ENCODE measurements at regions not wholly inside any gene's neighbourhood (a gene's known extent, or its start where the extent isn't known, plus 50 kb on each side); places are given as distances from the start of the nearest gene placed in this dataset.

- Histone ChIP-seq H3K4me1 (no peaks in the 10 kb centered on the region), H3K27ac (no peak overlapping the region), H3K9me3 (no peaks in the 10 kb centered on the region), H3K27me3 (no peaks in the 10 kb centered on the region), H3K4me3 (no peak overlapping the region), H3K36me3 (no peaks in the 10 kb centered on the region)
- no peak for TF ChIP-seq POLR2A (IDR thresholded peaks at IDR 0.05)
- TF ChIP-seq, protein P1, sequence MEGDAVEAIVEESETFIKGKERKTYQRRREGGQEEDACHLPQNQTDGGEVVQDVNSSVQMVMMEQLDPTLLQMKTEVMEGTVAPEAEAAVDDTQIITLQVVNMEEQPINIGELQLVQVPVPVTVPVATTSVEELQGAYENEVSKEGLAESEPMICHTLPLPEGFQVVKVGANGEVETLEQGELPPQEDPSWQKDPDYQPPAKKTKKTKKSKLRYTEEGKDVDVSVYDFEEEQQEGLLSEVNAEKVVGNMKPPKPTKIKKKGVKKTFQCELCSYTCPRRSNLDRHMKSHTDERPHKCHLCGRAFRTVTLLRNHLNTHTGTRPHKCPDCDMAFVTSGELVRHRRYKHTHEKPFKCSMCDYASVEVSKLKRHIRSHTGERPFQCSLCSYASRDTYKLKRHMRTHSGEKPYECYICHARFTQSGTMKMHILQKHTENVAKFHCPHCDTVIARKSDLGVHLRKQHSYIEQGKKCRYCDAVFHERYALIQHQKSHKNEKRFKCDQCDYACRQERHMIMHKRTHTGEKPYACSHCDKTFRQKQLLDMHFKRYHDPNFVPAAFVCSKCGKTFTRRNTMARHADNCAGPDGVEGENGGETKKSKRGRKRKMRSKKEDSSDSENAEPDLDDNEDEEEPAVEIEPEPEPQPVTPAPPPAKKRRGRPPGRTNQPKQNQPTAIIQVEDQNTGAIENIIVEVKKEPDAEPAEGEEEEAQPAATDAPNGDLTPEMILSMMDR (IDR thresholded peaks at IDR 0.05): no peak
- DNase-seq: no peak
- intact Hi-C loops (cut with DNase I; ENCODE audit: low total_unique reads): no loop called here
Measured at GRCh38 chr5:71953866-71954265, 153.4 kb upstream of the MAP1B start.

GRCh38 chr5:71954329-71954728 lies 152.9 kb upstream of the MAP1B start:
- TF ChIP-seq, protein P1 (IDR thresholded peaks at IDR 0.05): no peak
- no peak for DNase-seq
- Histone ChIP-seq H3K4me3 (no peak overlapping the region), H3K27ac (no peak overlapping the region), H3K36me3 (no peaks in the 10 kb centered on the region), H3K4me1 (no peaks in the 10 kb centered on the region), H3K27me3 (no peaks in the 10 kb centered on the region), H3K9me3 (no peaks in the 10 kb centered on the region)
- intact Hi-C loops (cut with DNase I; ENCODE audit: low total_unique reads): no loop called here

- Histone ChIP-seq H3K27ac (no peak overlapping the region), H3K4me3 (no peak overlapping the region), H3K36me3 (no peaks in the 10 kb centered on the region), H3K4me1 (no peaks in the 10 kb centered on the region), H3K27me3 (no peaks in the 10 kb centered on the region), H3K9me3 (no peaks in the 10 kb centered on the region)
- no peak for DNase-seq
- TF ChIP-seq, protein P1 (IDR thresholded peaks at IDR 0.05): no peak
- TF ChIP-seq POLR2A (IDR thresholded peaks at IDR 0.05): no peak
- intact Hi-C loops (cut with DNase I; ENCODE audit: low total_unique reads): no loop called here
Measured at GRCh38 chr5:71955723-71956122, 151.6 kb upstream of the MAP1B start.

DNA sequence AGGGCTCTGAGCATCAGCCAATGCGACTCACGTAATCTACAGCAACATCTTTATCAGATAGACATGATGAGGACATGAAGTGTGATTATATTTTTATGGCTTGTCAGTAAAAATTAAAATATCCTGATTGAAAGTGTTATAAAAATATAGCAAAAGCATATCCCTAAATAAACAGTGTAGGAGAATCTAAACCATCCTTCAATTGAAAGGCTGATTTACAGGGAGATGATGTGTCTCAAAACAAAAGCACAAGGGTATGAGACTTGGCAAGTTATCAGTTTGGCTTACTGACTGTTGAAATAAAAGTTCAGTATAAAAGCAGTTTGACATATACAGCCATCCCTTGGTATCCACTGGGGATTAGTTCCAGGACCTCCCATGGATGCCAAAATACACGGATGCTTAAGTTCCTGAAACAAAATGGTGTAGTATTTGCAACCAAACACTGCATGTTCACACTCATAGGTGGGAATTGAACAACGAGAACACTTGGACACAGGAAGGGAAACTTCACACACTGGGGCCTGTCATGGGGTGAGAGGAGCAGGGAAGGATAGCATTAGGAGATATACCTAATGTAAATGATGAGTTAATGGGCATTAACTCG lies 149.9 kb upstream of the MAP1B start:
- Histone ChIP-seq H3K36me3 (no peaks in the 10 kb centered on the region), H3K27me3 (no peaks in the 10 kb centered on the region), H3K9me3 (no peaks in the 10 kb centered on the region), H3K27ac (no peak overlapping the region), H3K4me3 (no peak overlapping the region), H3K4me1 (no peaks in the 10 kb centered on the region)
- intact Hi-C loops (cut with DNase I; ENCODE audit: low total_unique reads): no loop called here
- DNase-seq: no peak
- no peak for TF ChIP-seq POLR2A (IDR thresholded peaks at IDR 0.05)
- TF ChIP-seq, protein P1 (IDR thresholded peaks at IDR 0.05): no peak

DNA sequence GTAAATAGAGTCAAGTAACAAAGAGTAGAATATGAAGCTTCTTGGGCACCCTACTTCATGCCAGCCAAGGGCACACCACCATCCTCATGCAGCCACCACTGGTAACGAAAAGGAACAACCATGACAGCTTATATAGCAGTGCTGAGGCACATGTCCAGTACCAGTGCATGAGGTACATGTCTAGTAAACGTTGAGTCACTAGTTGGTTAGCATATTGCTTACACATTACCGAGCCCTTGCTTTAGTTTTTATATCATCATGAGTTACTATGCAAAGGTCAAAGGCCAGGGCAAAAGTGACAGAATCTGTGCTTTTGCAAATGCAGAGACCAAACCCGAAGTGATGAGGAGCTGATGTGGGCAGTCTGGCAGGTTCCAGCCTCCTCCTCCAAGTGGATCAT lies 147.1 kb upstream of the MAP1B start:
- no peak overlapping the region for H3K27ac ChIP-seq
- no peaks in the 10 kb centered on the region for H3K9me3 ChIP-seq
- no peak for TF ChIP-seq POLR2A (IDR thresholded peaks at IDR 0.05)
- TF ChIP-seq, protein P1 (IDR thresholded peaks at IDR 0.05): no peak
- no peaks in the 10 kb centered on the region for H3K4me1 ChIP-seq
- H3K36me3 ChIP-seq: no peaks in the 10 kb centered on the region
- no peaks in the 10 kb centered on the region for H3K27me3 ChIP-seq
- DNase-seq: no peak
- intact Hi-C loops (cut with DNase I; ENCODE audit: low total_unique reads): no loop called here
- H3K4me3 ChIP-seq: no peak overlapping the region
